ENCODE measurements at regions not wholly inside any gene's neighbourhood (a gene's known extent, or its start where the extent isn't known, plus 50 kb on each side); places are given as distances from the start of the nearest gene placed in this dataset.
"Not testable (repeated sequence)": the region's sequence is repeated elsewhere in the genome, so short reads cannot be mapped to it uniquely, and the experiment has no call there.

DNA sequence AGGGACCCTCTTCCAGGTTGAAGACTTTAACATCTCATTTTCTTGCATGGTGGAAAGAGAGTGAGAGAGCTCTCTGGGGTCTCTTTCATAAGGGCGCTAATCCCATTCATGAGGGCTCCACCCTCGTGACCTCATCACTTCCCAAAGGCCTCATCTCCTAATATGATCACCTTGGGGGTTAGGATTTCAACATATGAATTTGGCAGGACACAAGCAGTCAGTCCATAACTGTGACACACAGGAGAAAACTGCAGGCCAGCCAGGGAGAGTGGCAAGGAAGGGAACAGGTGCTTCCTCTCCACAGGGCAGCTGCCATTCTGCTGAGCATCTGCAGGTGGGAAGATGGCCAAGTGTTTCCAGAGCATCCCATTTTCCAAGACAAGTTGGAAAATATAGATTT, 178.9 kb downstream of the BCL2L11 start:
- H3K4me1 Mint-ChIP-seq (ENCODE audit: low read depth); POLR2A ChIA-PET; H3K27me3 ChIP-seq (ENCODE audit: control insufficient read depth in 1 of 2, insufficient read depth in 2 of 2, low read length in 2 of 2); H3K36me3 ChIP-seq (ENCODE audit: insufficient read depth, low read length); H3K27ac Mint-ChIP-seq; H3K36me3 Mint-ChIP-seq (ENCODE audit: low read depth); H3K27ac ChIP-seq (ENCODE audit: low read depth in 1 of 2, low read length in 2 of 2); H3K4me3 ChIP-seq (ENCODE audit: low read length); H3K27me3 Mint-ChIP-seq; H3K9me3 ChIP-seq (ENCODE audit: control insufficient read depth in 1 of 2, insufficient read depth in 1 of 2, low read length in 2 of 2); H3K4me3 Mint-ChIP-seq; intact Hi-C loops (cut with DNase I, micrococcal nuclease); DNase-seq; H3K9me3 Mint-ChIP-seq; ATAC-seq (ENCODE audit: poor library complexity); CTCF ChIA-PET; H3K4me1 ChIP-seq (ENCODE audit: insufficient read depth, low read length): not testable (repeated sequence)

DNA sequence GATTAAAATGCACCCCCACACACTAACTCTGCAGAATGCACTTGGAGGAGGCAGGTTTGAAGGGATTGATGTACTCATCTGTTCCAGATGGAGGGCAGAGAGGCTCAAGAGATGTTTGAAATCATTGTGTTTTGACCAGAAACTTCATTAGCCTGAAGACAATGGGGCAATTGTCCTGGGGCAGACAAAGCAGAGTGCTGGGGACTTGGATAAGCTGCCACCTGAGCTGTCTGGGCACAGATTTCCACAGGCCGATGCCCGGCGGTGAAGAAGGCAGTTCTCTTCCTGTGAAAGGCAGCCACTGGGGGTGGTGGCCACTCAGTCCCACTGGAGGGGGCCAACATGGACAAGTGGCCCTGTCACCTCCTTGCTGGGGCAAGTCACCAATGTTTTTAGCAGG, 181.0 kb downstream of the BCL2L11 start:
- H3K4me1 Mint-ChIP-seq (ENCODE audit: low read depth); H3K27ac Mint-ChIP-seq; CTCF ChIA-PET; H3K4me3 ChIP-seq (ENCODE audit: low read length); H3K9me3 Mint-ChIP-seq; POLR2A ChIA-PET; H3K4me1 ChIP-seq (ENCODE audit: insufficient read depth, low read length); H3K27me3 Mint-ChIP-seq; H3K9me3 ChIP-seq (ENCODE audit: control insufficient read depth in 1 of 2, insufficient read depth in 1 of 2, low read length in 2 of 2); DNase-seq; H3K4me3 Mint-ChIP-seq; H3K27me3 ChIP-seq (ENCODE audit: control insufficient read depth in 1 of 2, insufficient read depth in 2 of 2, low read length in 2 of 2); H3K36me3 Mint-ChIP-seq (ENCODE audit: low read depth); H3K36me3 ChIP-seq (ENCODE audit: insufficient read depth, low read length); intact Hi-C loops (cut with DNase I, micrococcal nuclease); H3K27ac ChIP-seq (ENCODE audit: low read depth in 1 of 2, low read length in 2 of 2); ATAC-seq (ENCODE audit: poor library complexity): not testable (repeated sequence)

DNA sequence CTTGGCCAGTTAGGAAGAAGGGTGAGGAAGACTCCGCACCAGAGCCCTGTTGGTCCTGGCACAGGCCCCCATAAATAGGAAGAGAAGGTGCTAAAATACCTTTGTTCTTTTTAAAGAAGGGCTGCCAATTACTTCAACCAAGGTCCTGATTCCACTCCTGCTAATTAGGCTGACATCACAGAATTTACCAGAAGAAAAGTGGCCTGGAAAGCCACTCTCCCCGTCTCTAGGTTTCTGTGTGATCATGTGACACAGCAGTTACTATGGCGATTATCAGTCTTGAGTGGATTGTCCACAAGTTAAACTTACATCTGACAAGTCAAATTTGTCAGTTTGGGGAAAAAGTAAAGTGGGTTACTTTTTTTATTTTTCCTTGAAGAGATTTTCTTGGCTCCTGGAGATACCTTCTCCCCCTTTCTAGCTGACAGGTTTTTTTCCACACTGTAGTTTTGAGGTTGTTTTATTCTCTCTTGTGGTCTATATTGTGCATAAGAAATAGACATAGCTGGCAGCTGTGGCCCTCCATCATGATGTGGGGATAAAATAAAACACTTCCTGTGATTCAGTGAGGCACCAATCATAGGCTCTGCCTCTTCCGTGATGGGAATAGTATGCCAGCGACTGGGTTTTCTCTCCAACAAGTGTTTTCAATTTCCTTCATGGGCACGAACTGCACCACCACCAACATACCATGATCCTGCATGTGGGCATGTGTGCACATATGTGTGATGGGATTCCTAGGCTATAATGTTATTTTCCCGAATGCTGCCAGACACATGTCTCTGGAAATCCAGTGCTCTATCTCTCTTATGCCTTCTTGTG, 181.9 kb downstream of the BCL2L11 start:
- H3K27me3 Mint-ChIP-seq; CTCF ChIA-PET; intact Hi-C loops (cut with DNase I, micrococcal nuclease): not testable (repeated sequence)

GRCh38 chr2:111307302-111307701, 186.6 kb downstream of the BCL2L11 start:
- DNase-seq; H3K27me3 ChIP-seq (ENCODE audit: control insufficient read depth in 1 of 2, insufficient read depth in 2 of 2, low read length in 2 of 2); ATAC-seq (ENCODE audit: poor library complexity); intact Hi-C loops (cut with DNase I, micrococcal nuclease); POLR2A ChIA-PET; H3K9me3 ChIP-seq (ENCODE audit: control insufficient read depth in 1 of 2, insufficient read depth in 1 of 2, low read length in 2 of 2); H3K36me3 ChIP-seq (ENCODE audit: insufficient read depth, low read length); H3K9me3 Mint-ChIP-seq; H3K27ac Mint-ChIP-seq; H3K4me1 ChIP-seq (ENCODE audit: insufficient read depth, low read length); H3K27me3 Mint-ChIP-seq; H3K4me3 Mint-ChIP-seq; H3K36me3 Mint-ChIP-seq (ENCODE audit: low read depth); H3K27ac ChIP-seq (ENCODE audit: low read depth in 1 of 2, low read length in 2 of 2); H3K4me3 ChIP-seq (ENCODE audit: low read length); CTCF ChIA-PET; H3K4me1 Mint-ChIP-seq (ENCODE audit: low read depth): not testable (repeated sequence)

More for the DNA sequence above, 181.9 kb downstream of the BCL2L11 start:
- ATAC-seq (ENCODE audit: poor library complexity); H3K27me3 ChIP-seq (ENCODE audit: control insufficient read depth in 1 of 2, insufficient read depth in 2 of 2, low read length in 2 of 2); H3K9me3 Mint-ChIP-seq; H3K4me1 ChIP-seq (ENCODE audit: insufficient read depth, low read length); H3K27ac ChIP-seq (ENCODE audit: low read depth in 1 of 2, low read length in 2 of 2); H3K36me3 Mint-ChIP-seq (ENCODE audit: low read depth); POLR2A ChIA-PET; H3K4me1 Mint-ChIP-seq (ENCODE audit: low read depth); H3K4me3 ChIP-seq (ENCODE audit: low read length); H3K27ac Mint-ChIP-seq; DNase-seq; H3K9me3 ChIP-seq (ENCODE audit: control insufficient read depth in 1 of 2, insufficient read depth in 1 of 2, low read length in 2 of 2); H3K36me3 ChIP-seq (ENCODE audit: insufficient read depth, low read length); H3K4me3 Mint-ChIP-seq: not testable (repeated sequence)

DNA sequence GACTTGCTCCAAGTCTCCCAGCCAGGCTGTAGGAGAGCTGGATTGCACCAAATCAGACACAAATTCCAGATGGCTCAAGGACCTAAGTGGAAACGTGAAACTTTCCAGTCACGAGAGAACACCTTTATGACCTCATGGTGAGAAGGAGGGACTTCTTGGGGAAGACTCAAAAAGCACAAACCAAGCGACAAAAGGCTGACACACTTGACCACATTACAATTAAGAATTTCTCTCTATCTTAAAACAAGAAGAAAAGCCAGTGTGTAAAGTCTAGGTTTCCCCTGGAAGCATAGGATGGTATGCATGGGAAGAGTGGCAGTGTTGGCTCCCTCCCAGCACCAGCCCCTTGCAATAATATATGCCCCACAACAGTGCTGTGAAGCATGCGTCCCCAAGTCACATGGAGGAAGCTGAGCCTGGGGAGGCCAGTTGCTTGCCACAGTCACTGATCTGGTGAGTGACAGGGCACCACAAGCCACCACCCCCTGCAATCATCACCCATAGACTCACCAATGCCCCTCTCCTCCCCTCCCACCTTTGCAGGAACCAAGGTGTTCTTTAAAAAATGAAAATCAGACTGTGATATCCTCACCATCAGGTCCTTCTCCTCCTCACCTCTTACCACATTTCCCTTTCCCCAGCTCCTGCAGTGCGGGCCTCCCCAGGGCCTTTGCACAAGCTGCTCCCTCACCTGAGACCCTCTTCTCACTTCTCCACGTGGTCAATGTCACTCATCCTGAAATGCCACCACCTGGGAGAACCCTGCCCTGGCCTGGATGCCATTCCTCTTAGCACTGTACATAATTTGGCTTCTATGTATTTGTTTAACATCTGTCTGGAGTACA, 188.7 kb downstream of the BCL2L11 start:
- H3K27ac Mint-ChIP-seq; H3K36me3 Mint-ChIP-seq (ENCODE audit: low read depth); H3K9me3 ChIP-seq (ENCODE audit: control insufficient read depth in 1 of 2, insufficient read depth in 1 of 2, low read length in 2 of 2); H3K9me3 Mint-ChIP-seq; ATAC-seq (ENCODE audit: poor library complexity); intact Hi-C loops (cut with DNase I, micrococcal nuclease); POLR2A ChIA-PET; H3K4me1 ChIP-seq (ENCODE audit: insufficient read depth, low read length); CTCF ChIA-PET; H3K27me3 Mint-ChIP-seq; DNase-seq; H3K4me1 Mint-ChIP-seq (ENCODE audit: low read depth); H3K27me3 ChIP-seq (ENCODE audit: control insufficient read depth in 1 of 2, insufficient read depth in 2 of 2, low read length in 2 of 2); H3K36me3 ChIP-seq (ENCODE audit: insufficient read depth, low read length); H3K4me3 Mint-ChIP-seq; H3K27ac ChIP-seq (ENCODE audit: low read depth in 1 of 2, low read length in 2 of 2); H3K4me3 ChIP-seq (ENCODE audit: low read length): not testable (repeated sequence)

- intact Hi-C loops (cut with DNase I, micrococcal nuclease); H3K36me3 ChIP-seq (ENCODE audit: insufficient read depth, low read length); H3K27ac ChIP-seq (ENCODE audit: low read depth in 1 of 2, low read length in 2 of 2); ATAC-seq (ENCODE audit: poor library complexity); H3K27me3 ChIP-seq (ENCODE audit: control insufficient read depth in 1 of 2, insufficient read depth in 2 of 2, low read length in 2 of 2); H3K27ac Mint-ChIP-seq; H3K4me1 Mint-ChIP-seq (ENCODE audit: low read depth); H3K4me3 Mint-ChIP-seq; DNase-seq; CTCF ChIA-PET; H3K4me3 ChIP-seq (ENCODE audit: low read length); H3K36me3 Mint-ChIP-seq (ENCODE audit: low read depth); H3K9me3 Mint-ChIP-seq; H3K4me1 ChIP-seq (ENCODE audit: insufficient read depth, low read length); POLR2A ChIA-PET; H3K9me3 ChIP-seq (ENCODE audit: control insufficient read depth in 1 of 2, insufficient read depth in 1 of 2, low read length in 2 of 2); H3K27me3 Mint-ChIP-seq: not testable (repeated sequence)
Measured at GRCh38 chr2:111310395-111310794, 189.7 kb downstream of the BCL2L11 start.

DNA sequence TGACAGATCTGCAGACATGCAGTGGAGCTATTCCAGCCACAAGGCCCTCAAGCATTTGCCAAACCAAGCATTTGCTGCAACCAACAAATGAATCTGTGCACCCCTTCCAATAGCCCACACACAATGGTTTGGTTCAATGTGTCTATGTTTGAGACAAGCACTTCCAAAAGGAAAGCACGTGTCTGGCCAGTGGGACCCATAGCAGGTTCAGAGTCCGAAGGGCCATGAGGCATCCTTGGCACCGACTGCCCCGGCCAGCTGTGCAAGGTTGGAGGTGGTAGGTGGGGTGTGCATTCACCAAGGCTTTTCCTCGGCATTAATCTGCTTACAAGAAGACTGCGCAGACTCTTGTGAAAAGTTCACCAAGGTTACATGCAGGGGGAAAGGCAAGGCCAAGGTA, 190.9 kb downstream of the BCL2L11 start:
- H3K27ac ChIP-seq (ENCODE audit: low read depth in 1 of 2, low read length in 2 of 2); H3K4me3 Mint-ChIP-seq; DNase-seq; H3K9me3 ChIP-seq (ENCODE audit: control insufficient read depth in 1 of 2, insufficient read depth in 1 of 2, low read length in 2 of 2); CTCF ChIA-PET; POLR2A ChIA-PET; H3K4me1 ChIP-seq (ENCODE audit: insufficient read depth, low read length); H3K27me3 Mint-ChIP-seq; intact Hi-C loops (cut with DNase I, micrococcal nuclease); H3K4me3 ChIP-seq (ENCODE audit: low read length); H3K27ac Mint-ChIP-seq; H3K27me3 ChIP-seq (ENCODE audit: control insufficient read depth in 1 of 2, insufficient read depth in 2 of 2, low read length in 2 of 2); H3K36me3 Mint-ChIP-seq (ENCODE audit: low read depth); ATAC-seq (ENCODE audit: poor library complexity); H3K4me1 Mint-ChIP-seq (ENCODE audit: low read depth); H3K9me3 Mint-ChIP-seq; H3K36me3 ChIP-seq (ENCODE audit: insufficient read depth, low read length): not testable (repeated sequence)
